Upper lobe of right lung (tissue), 1 donor: ENCODE measurements at regions not wholly inside any gene's neighbourhood (a gene's known extent, or its start where the extent isn't known, plus 50 kb on each side); places are given as distances from the start of the nearest gene placed in this dataset.

Experiments used
- ATAC-seq: fragments of 200-7000 bp; cut with Tn5 transposase; one replicate; pipeline ENCODE4 v1.9.1; 2020; ENCODE audit warnings: mild to moderate bottlenecking, moderate library complexity
- DNase-seq: peaks from one replicate; pipeline ENCODE4 v3.0.0-alpha.2; 2020
- H3K27ac ChIP-seq: fragments of 200-600 bp; one replicate; pipeline ENCODE4 v1.8.0; 2022
- H3K27me3 ChIP-seq: fragments of 200-600 bp; one replicate; pipeline ENCODE4 v1.8.0; 2022; ENCODE audit warnings: mild to moderate bottlenecking
- H3K36me3 ChIP-seq: fragments of 200-600 bp; one replicate; pipeline ENCODE4 v1.8.0; 2022
- H3K4me1 ChIP-seq: fragments of 200-600 bp; one replicate; pipeline ENCODE4 v1.8.0; 2022
- H3K4me3 ChIP-seq: fragments of 200-600 bp; one replicate; pipeline ENCODE4 v1.8.0; 2022; ENCODE audit warnings: mild to moderate bottlenecking
- H3K9me3 ChIP-seq: fragments of 200-600 bp; one replicate; pipeline ENCODE4 v1.8.0; 2022
- CTCF ChIP-seq: fragments of 200-600 bp; IDR thresholded peaks from one replicate; pipeline ENCODE4 v1.8.0; 2022; ENCODE audit warnings: antibody characterized with exemption
- intact Hi-C: fragments of 100-400 bp; cut with DNase I; formaldehyde crosslinking; loops from one replicate; pipeline ENCODE4 v1.11.0; 2022
- donor health status: DM: no; HTN: yes; CAD: no; lungs with severe emphysema.

- DNase-seq (no peak), ATAC-seq (no peak)
- Histone ChIP-seq H3K4me3 (no peak overlapping the region), H3K27me3 (peaks cover 8% of the 10 kb centered on the region), H3K9me3 (no peaks in the 10 kb centered on the region), H3K4me1 (no peaks in the 10 kb centered on the region), H3K27ac (no peak overlapping the region), H3K36me3 (no peaks in the 10 kb centered on the region)
- intact Hi-C loops: no loop called here
- TF ChIP-seq CTCF: no peak
Measured at GRCh38 chr9:96089452-96090085, 212.4 kb downstream of the HSD17B3 start.

- no peaks in the 10 kb centered on the region for H3K4me1 ChIP-seq
- ATAC-seq (no peak), DNase-seq (no peak)
- H3K9me3 ChIP-seq: no peaks in the 10 kb centered on the region
- H3K36me3 ChIP-seq: no peaks in the 10 kb centered on the region
- no peak overlapping the region for H3K27ac ChIP-seq
- intact Hi-C loops: no loop called here
- TF ChIP-seq CTCF: no peak
- H3K4me3 ChIP-seq: no peak overlapping the region
- peaks cover 8% of the 10 kb centered on the region for H3K27me3 ChIP-seq
Measured at GRCh38 chr9:96088510-96088909, 213.0 kb downstream of the ERCC6L2 start.

GRCh38 chr9:96087669-96088299 lies 212.3 kb downstream of the ERCC6L2 start:
- no peak for TF ChIP-seq CTCF
- Histone ChIP-seq H3K27me3 (peaks cover 8% of the 10 kb centered on the region), H3K36me3 (no peaks in the 10 kb centered on the region), H3K4me1 (no peaks in the 10 kb centered on the region), H3K4me3 (no peak overlapping the region), H3K27ac (no peak overlapping the region), H3K9me3 (no peaks in the 10 kb centered on the region)
- intact Hi-C loops: no loop called here
- ATAC-seq (no peak), DNase-seq (no peak)

GRCh38 chr9:96086936-96087571 lies 211.6 kb downstream of the ERCC6L2 start:
- Histone ChIP-seq H3K4me3 (no peak overlapping the region), H3K27me3 (peaks cover 8% of the 10 kb centered on the region), H3K27ac (no peak overlapping the region), H3K9me3 (no peaks in the 10 kb centered on the region), H3K36me3 (no peaks in the 10 kb centered on the region), H3K4me1 (no peaks in the 10 kb centered on the region)
- intact Hi-C loops: no loop called here
- DNase-seq: no peak
- ATAC-seq: no peak
- TF ChIP-seq CTCF: no peak

GRCh38 chr9:96085491-96086143 lies 210.1 kb downstream of the ERCC6L2 start:
- Histone ChIP-seq H3K4me1 (no peaks in the 10 kb centered on the region), H3K36me3 (no peaks in the 10 kb centered on the region), H3K9me3 (no peaks in the 10 kb centered on the region), H3K4me3 (no peak overlapping the region), H3K27me3 (peaks cover 8% of the 10 kb centered on the region), H3K27ac (no peak overlapping the region)
- ATAC-seq (no peak), DNase-seq (no peak)
- TF ChIP-seq CTCF: no peak
- intact Hi-C loops: no loop called here
